Transverse colon (tissue), 4 donors: ENCODE measurements at regions not wholly inside any gene's neighbourhood (a gene's known extent, or its start where the extent isn't known, plus 50 kb on each side); places are given as distances from the start of the nearest gene placed in this dataset.

ENCODE experiments used
- DNase-seq: peaks from one replicate; pipeline ENCODE4 v3.0.0-alpha.2; 2019
- H3K27ac ChIP-seq, 4 donors: fragments of 200-600 bp; sonication (generic); 2 replicates each; pipeline ENCODE4 v1.5.1; 2016 to 2018; ENCODE audit warnings: inconsistent platforms in 4 of 4
- H3K27me3 ChIP-seq: fragments of 200-600 bp; sonication (generic); 2 replicates; pipeline ENCODE4 v1.5.1; 2017; ENCODE audit warnings: inconsistent platforms
- H3K36me3 ChIP-seq, 4 donors: fragments of 200-600 bp; sonication (generic); 2 replicates each; pipeline ENCODE4 v1.5.1; 2017 to 2019; ENCODE audit warnings: inconsistent platforms in 4 of 4
- H3K4me1 ChIP-seq, 4 donors: fragments of 200-600 bp; sonication (generic); 2 replicates each; pipeline ENCODE4 v1.5.1; 2017 to 2020; ENCODE audit warnings: inconsistent platforms in 4 of 4
- H3K4me3 ChIP-seq, 4 donors: fragments of 200-600 bp; sonication (generic); 1 replicate in 1 of 4; 2 replicates in 3 of 4; pipeline versions ENCODE4 v1.5.1 to v1.6.1; 2017 to 2019; ENCODE audit warnings: inconsistent platforms in 4 of 4
- H3K9me3 ChIP-seq, 2 donors: fragments of 200-600 bp; sonication (generic); 2 replicates each; pipeline ENCODE4 v1.5.1; 2017 to 2019; ENCODE audit warnings: inconsistent platforms in 2 of 2
- CTCF ChIP-seq, 5 experiments: fragments of 200-600 bp in 3 of 5; fragments of 450-650 bp in 2 of 5; sonication (generic) in 3 of 5; IDR thresholded peaks; 1 replicate in 2 of 5; 2 replicates in 3 of 5; pipeline ENCODE4 v1.5.1; 2016 to 2017; ENCODE audit warnings: antibody characterized with exemption in 5 of 5, inconsistent platforms in 3 of 5, mild to moderate bottlenecking in 2 of 5, moderate library complexity in 1 of 5
- EP300 ChIP-seq: sonication (generic); formaldehyde crosslinking; IDR thresholded peaks from one replicate; pipeline ENCODE4 v1.6.1; 2017; ENCODE audit warnings: antibody characterized with exemption, low read depth
- POLR2A ChIP-seq: fragments of 450-650 bp; IDR thresholded peaks from one replicate; pipeline ENCODE4 v1.6.1; 2016; ENCODE audit warnings: antibody characterized with exemption, mild to moderate bottlenecking, moderate library complexity
- POLR2AphosphoS5 ChIP-seq, 3 donors: sonication (generic); formaldehyde crosslinking; IDR thresholded peaks; one replicate each; pipeline ENCODE4 v1.6.1; 2016; ENCODE audit warnings: antibody characterized with exemption in 3 of 3
- WGBS, 2 donors: methylation state at CpG; one replicate each; pipeline ENCODE4 v1.1.5; 2018; ENCODE audit warnings: low coverage in 1 of 2; 5-methylcytosine and 5-hydroxymethylcytosine counted together
- in situ Hi-C, 4 donors: fragments of 200-750 bp; cut with MboI; loops; one replicate each; pipeline versions ENCODE4 v1.15.0 to v1.15.1; 2017; ENCODE audit warnings: low sequenced_read_pairs in 3 of 4, low pct_ligation_motif_present in 1 of 4, low pct_unique_long_range_greater_than_20kb in 1 of 4
- intact Hi-C: fragments of 100-400 bp; cut with DNase I; formaldehyde crosslinking; loops from one replicate; pipeline ENCODE4 v1.15.1; 2023; ENCODE audit warnings: low total_unique reads

DNA sequence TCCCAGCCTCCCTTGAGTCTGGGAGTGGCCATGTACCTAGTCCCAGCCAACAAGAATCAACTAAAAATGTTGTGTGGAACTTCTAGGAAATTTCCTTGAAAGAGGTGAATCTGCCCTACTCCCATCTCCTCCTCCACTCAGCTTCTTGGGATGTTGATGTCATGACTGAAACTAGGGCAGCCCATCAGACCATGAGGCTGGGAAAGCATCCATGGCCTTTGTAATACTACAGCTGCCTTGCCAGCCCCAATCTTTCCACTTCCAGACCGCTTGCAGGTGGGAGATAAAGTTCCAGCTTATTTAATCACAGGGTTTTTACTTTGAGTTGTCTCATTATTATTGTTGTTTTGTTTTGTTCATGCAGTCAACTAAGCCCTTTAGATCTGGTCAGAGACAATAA is 170.3 kb upstream of the LMNTD1 start:
- in situ Hi-C loops, result no loop called here
- H3K36me3 ChIP-seq, result no peaks in the 10 kb centered on the region
- H3K4me3 ChIP-seq, result no peak overlapping the region
- no peaks in the 10 kb centered on the region for H3K27me3 ChIP-seq
- peaks cover 0 to 4% (median 0%) of the 10 kb centered on the region in 4 donors for H3K4me1 ChIP-seq
- DNase-seq, result no peak
- intact Hi-C loops, result no loop called here
- 67 to 80% methylated on average over 1 of the region's 1 CpG for WGBS, 2 donors
- H3K27ac ChIP-seq, result no peak overlapping the region
- no peak for TF ChIP-seq POLR2A
- H3K9me3 ChIP-seq, result no peaks in the 10 kb centered on the region

GRCh38 chr12:25723921-25724491 is 170.9 kb upstream of the LMNTD1 start:
- no peak overlapping the region for H3K27ac ChIP-seq
- no peak for DNase-seq
- TF ChIP-seq EP300, result no peak
- peak in 1 of 3 donors; percentile 17 for TF ChIP-seq POLR2AphosphoS5 (IDR thresholded peaks at IDR 0.05)
- no peak for TF ChIP-seq CTCF (IDR thresholded peaks at IDR 0.05)
- TF ChIP-seq POLR2A, result no peak
- H3K4me1 ChIP-seq, result peaks cover 0 to 4% (median 0%) of the 10 kb centered on the region in 4 donors
- 81 to 82% methylated on average over 2 to 4 of the region's 4 CpGs for WGBS, 2 donors
- in situ Hi-C loops, result no loop called here
- intact Hi-C loops, result no loop called here
- H3K9me3 ChIP-seq, result no peaks in the 10 kb centered on the region
- no peaks in the 10 kb centered on the region for H3K27me3 ChIP-seq
- no peak overlapping the region for H3K4me3 ChIP-seq
- no peaks in the 10 kb centered on the region for H3K36me3 ChIP-seq

- DNase-seq, result no peak
- in situ Hi-C loops (no loop called here), intact Hi-C loops (no loop called here)
- TF ChIP-seq POLR2A, result no peak
- TF ChIP-seq EP300, result no peak
- no peak for TF ChIP-seq POLR2AphosphoS5 (IDR thresholded peaks at IDR 0.05)
- no peak for TF ChIP-seq CTCF (IDR thresholded peaks at IDR 0.05)
- Histone ChIP-seq H3K4me3 (no peak overlapping the region), H3K36me3 (no peaks in the 10 kb centered on the region), H3K27ac (no peak overlapping the region), H3K9me3 (no peaks in the 10 kb centered on the region), H3K4me1 (peaks cover 0 to 4% (median 0%) of the 10 kb centered on the region in 4 donors), H3K27me3 (no peaks in the 10 kb centered on the region)
- 63 to 65% methylated on average over 3 of the region's 3 CpGs for WGBS, 2 donors
Measured at GRCh38 chr12:25725470-25725869, 172.4 kb upstream of the LMNTD1 start.

- intact Hi-C loops, result no loop called here
Measured at GRCh38 chr12:25725931-25726330, 172.8 kb upstream of the LMNTD1 start.

More at GRCh38 chr12:25725931-25726330, 172.8 kb upstream of the LMNTD1 start:
- Histone ChIP-seq H3K4me3 (no peak overlapping the region), H3K36me3 (no peaks in the 10 kb centered on the region), H3K4me1 (peaks cover 0 to 4% (median 0%) of the 10 kb centered on the region in 4 donors), H3K9me3 (no peaks in the 10 kb centered on the region), H3K27ac (no peak overlapping the region), H3K27me3 (no peaks in the 10 kb centered on the region)
- in situ Hi-C loops, result no loop called here
- no peak for TF ChIP-seq POLR2A
- no peak for TF ChIP-seq POLR2AphosphoS5 (IDR thresholded peaks at IDR 0.05)
- no peak for TF ChIP-seq EP300
- no peak for TF ChIP-seq CTCF (IDR thresholded peaks at IDR 0.05)
- DNase-seq, result no peak
- WGBS, 2 donors, result 50 to 52% methylated on average over 1 of the region's 1 CpG
